ENCODE measurements at regions not wholly inside any gene's neighbourhood (a gene's known extent, or its start where the extent isn't known, plus 50 kb on each side); places are given as distances from the start of the nearest gene placed in this dataset.

GRCh38 chr14:95597784-95598211, 62.9 kb downstream of the GLRX5 start:
- 6% methylated on average over 19 to 20 of the region's 20 CpGs for WGBS, 2 donors
- DNase-seq (peak in 3 of 4 donors; percentile 20 to 36 (median 22)), ATAC-seq (peak; percentile 35)
- TF ChIP-seq, protein P1, sequence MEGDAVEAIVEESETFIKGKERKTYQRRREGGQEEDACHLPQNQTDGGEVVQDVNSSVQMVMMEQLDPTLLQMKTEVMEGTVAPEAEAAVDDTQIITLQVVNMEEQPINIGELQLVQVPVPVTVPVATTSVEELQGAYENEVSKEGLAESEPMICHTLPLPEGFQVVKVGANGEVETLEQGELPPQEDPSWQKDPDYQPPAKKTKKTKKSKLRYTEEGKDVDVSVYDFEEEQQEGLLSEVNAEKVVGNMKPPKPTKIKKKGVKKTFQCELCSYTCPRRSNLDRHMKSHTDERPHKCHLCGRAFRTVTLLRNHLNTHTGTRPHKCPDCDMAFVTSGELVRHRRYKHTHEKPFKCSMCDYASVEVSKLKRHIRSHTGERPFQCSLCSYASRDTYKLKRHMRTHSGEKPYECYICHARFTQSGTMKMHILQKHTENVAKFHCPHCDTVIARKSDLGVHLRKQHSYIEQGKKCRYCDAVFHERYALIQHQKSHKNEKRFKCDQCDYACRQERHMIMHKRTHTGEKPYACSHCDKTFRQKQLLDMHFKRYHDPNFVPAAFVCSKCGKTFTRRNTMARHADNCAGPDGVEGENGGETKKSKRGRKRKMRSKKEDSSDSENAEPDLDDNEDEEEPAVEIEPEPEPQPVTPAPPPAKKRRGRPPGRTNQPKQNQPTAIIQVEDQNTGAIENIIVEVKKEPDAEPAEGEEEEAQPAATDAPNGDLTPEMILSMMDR (IDR thresholded peaks at IDR 0.05) = no peak
- TF ChIP-seq POLR2A (IDR thresholded peaks at IDR 0.05) = no peak
- Histone ChIP-seq H3K4me3 (no peak overlapping the region), H3K27ac (no peak overlapping the region), H3K4me1 (no peaks in the 10 kb centered on the region), H3K36me3 (replicated peaks in 1 of 2; ENCODE audit: insufficient read depth in 1 of 2, low read depth in 2 of 2) (no peaks in the 10 kb centered on the region), H3K9me3 (no peaks in the 10 kb centered on the region), H3K27me3 (no peaks in the 10 kb centered on the region)
- intact Hi-C loops (cut with DNase I) = no loop called here

DNA sequence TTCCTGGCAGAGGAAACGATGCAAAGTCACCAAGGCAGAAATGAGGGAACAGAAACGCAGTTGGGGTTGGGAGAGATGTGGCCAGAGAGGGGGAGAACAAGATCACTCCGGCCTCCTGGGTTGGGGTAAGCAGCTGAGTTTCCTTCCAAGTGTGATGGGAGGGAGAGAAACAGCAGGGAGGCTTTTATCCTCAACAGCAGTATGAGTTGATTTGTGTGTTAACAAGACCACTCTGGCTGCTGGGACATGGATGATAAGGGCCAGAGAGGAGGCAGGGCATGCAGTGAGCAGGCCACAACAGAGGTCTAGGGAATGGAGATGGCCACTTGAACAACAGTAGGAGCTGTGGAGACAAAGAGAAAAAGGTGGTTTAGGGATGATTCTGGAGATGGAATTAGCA, 66.8 kb downstream of the GLRX5 start:
- H3K9me3 ChIP-seq = no peaks in the 10 kb centered on the region
- ATAC-seq (no peak), DNase-seq (no peak)
- 43 to 52% methylated on average over 3 of the region's 3 CpGs for WGBS, 2 donors
- no peaks in the 10 kb centered on the region for H3K4me1 ChIP-seq
- no peak overlapping the region for H3K27ac ChIP-seq
- no peak overlapping the region for H3K4me3 ChIP-seq
- no peaks in the 10 kb centered on the region for H3K36me3 ChIP-seq (replicated peaks in 1 of 2; ENCODE audit: insufficient read depth in 1 of 2, low read depth in 2 of 2)
- H3K27me3 ChIP-seq = no peaks in the 10 kb centered on the region
- intact Hi-C loops (cut with DNase I) = no loop called here
- TF ChIP-seq, protein P1 (IDR thresholded peaks at IDR 0.05) = no peak
- no peak for TF ChIP-seq POLR2A (IDR thresholded peaks at IDR 0.05)

DNA sequence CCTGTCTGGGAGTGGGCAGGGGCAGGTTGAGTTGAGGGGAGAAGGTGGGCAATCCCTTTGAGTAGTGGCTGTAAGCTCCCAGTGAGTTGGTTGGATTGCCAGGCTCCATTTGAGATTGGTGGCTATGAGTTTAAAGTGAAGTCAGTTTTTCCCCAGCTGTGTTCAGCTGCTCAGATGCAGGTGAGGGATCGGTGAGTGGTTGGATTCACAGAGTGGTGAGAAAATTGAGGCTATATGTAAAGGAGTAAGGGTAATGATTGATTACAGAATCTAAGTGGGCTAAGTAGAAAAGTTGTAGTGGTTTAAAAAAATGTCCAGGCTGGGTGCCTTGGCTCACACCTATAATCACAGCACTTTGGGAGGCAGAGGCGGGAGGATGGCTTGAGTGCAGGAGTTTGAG, 68.6 kb downstream of the GLRX5 start:
- TF ChIP-seq, protein P1 (IDR thresholded peaks at IDR 0.05) = no peak
- TF ChIP-seq POLR2A (IDR thresholded peaks at IDR 0.05) = no peak
- Histone ChIP-seq H3K4me3 (no peak overlapping the region), H3K27ac (no peak overlapping the region), H3K36me3 (replicated peaks in 1 of 2; ENCODE audit: insufficient read depth in 1 of 2, low read depth in 2 of 2) (no peaks in the 10 kb centered on the region), H3K27me3 (no peaks in the 10 kb centered on the region), H3K9me3 (no peaks in the 10 kb centered on the region), H3K4me1 (no peaks in the 10 kb centered on the region)
- ATAC-seq = no peak
- no peak for DNase-seq
- 87 to 95% methylated on average over 2 of the region's 2 CpGs for WGBS, 2 donors
- intact Hi-C loops (cut with DNase I) = no loop called here

GRCh38 chr14:95606266-95606665, 71.4 kb downstream of the GLRX5 start:
- TF ChIP-seq, protein P1 (IDR thresholded peaks at IDR 0.05) = no peak
- TF ChIP-seq POLR2A (IDR thresholded peaks at IDR 0.05) = no peak
- 79 to 86% methylated on average over 2 of the region's 2 CpGs for WGBS, 2 donors
- H3K27me3 ChIP-seq = no peaks in the 10 kb centered on the region
- ATAC-seq (no peak), DNase-seq (no peak)
- H3K36me3 ChIP-seq (replicated peaks in 1 of 2; ENCODE audit: insufficient read depth in 1 of 2, low read depth in 2 of 2) = no peaks in the 10 kb centered on the region
- no peak overlapping the region for H3K4me3 ChIP-seq
- H3K27ac ChIP-seq = no peak overlapping the region
- intact Hi-C loops (cut with DNase I) = loop anchor here (5.0 kb wide), 1 partner anchor 171 kb away; no protein-coding TSS in a partner anchor
- H3K4me1 ChIP-seq = no peaks in the 10 kb centered on the region
- H3K9me3 ChIP-seq = no peaks in the 10 kb centered on the region

GRCh38 chr14:95608637-95609235, 73.9 kb downstream of the GLRX5 start:
- no peak for DNase-seq

More at GRCh38 chr14:95608637-95609235, 73.9 kb downstream of the GLRX5 start:
- intact Hi-C loops (cut with DNase I) = loop anchor here (5.0 kb wide), 1 partner anchor 169 kb away; no protein-coding TSS in a partner anchor
- TF ChIP-seq, protein P1 (IDR thresholded peaks at IDR 0.05) = no peak
- TF ChIP-seq POLR2A (IDR thresholded peaks at IDR 0.05) = no peak
- H3K4me1 ChIP-seq = no peaks in the 10 kb centered on the region
- 45% methylated on average over 6 of the region's 6 CpGs for WGBS, 2 donors
- no peaks in the 10 kb centered on the region for H3K27me3 ChIP-seq
- H3K36me3 ChIP-seq (replicated peaks in 1 of 2; ENCODE audit: insufficient read depth in 1 of 2, low read depth in 2 of 2) = no peaks in the 10 kb centered on the region
- no peak overlapping the region for H3K27ac ChIP-seq
- H3K4me3 ChIP-seq = no peak overlapping the region
- H3K9me3 ChIP-seq = no peaks in the 10 kb centered on the region
- no peak for ATAC-seq
